Right lobe of liver (tissue), 6 donors: ENCODE measurements at regions not wholly inside any gene's neighbourhood (a gene's known extent, or its start where the extent isn't known, plus 50 kb on each side); places are given as distances from the start of the nearest gene placed in this dataset.

Experiments used
- ATAC-seq, 4 donors: fragments of 200-7000 bp; cut with Tn5 transposase; one replicate each; pipeline ENCODE4 v1.9.1; 2020; ENCODE audit warnings: mild to moderate bottlenecking in 4 of 4, moderate library complexity in 4 of 4
- DNase-seq, 3 donors: peaks; one replicate each; pipeline ENCODE4 v3.0.0-alpha.2; 2020
- H3K27ac ChIP-seq, 3 donors: fragments of 200-600 bp; one replicate each; pipeline ENCODE4 v1.8.0; 2022
- H3K27me3 ChIP-seq, 2 donors: fragments of 200-600 bp; one replicate each; pipeline ENCODE4 v1.8.0; 2022
- H3K36me3 ChIP-seq, 4 donors: fragments of 200-600 bp; sonication (generic) in 1 of 4; one replicate each; pipeline versions ENCODE4 v1.5.1 to v1.8.0; 2017 to 2022; ENCODE audit warnings: control low read depth in 1 of 4
- H3K4me1 ChIP-seq, 4 donors: fragments of 200-600 bp; sonication (generic) in 1 of 4; one replicate each; pipeline versions ENCODE4 v1.5.1 to v1.8.0; 2017 to 2022; ENCODE audit warnings: control low read depth in 1 of 4
- H3K4me3 ChIP-seq, 3 donors: fragments of 200-600 bp; one replicate each; pipeline ENCODE4 v1.8.0; 2022
- H3K9me3 ChIP-seq, 4 donors: fragments of 200-600 bp; sonication (generic) in 1 of 4; one replicate each; pipeline versions ENCODE4 v1.5.1 to v1.8.0; 2017 to 2022; ENCODE audit warnings: control low read depth in 1 of 4
- POLR2A ChIP-seq: fragments of 450-650 bp; IDR thresholded peaks from one replicate; pipeline ENCODE4 v1.6.1; 2017; ENCODE audit warnings: antibody characterized with exemption, mild to moderate bottlenecking
- WGBS: methylation state at CpG from one replicate; pipeline ENCODE4 v1.1.6; 2018; ENCODE audit warnings: low coverage, low lambda C conversion rate; ENCODE audit not compliant: insufficient coverage; ENCODE audit errors: missing lambda C conversion rate; 5-methylcytosine and 5-hydroxymethylcytosine counted together
- intact Hi-C, 2 donors: fragments of 100-400 bp; cut with DNase I; formaldehyde crosslinking; loops; one replicate each; pipeline versions ENCODE4 v1.11.2 to v1.14.1; 2022
- TF ChIP-seq, protein P1 (sequence below), 4 donors: fragments of 200-600 bp in 3 of 4; fragments of 450-650 bp in 1 of 4; IDR thresholded peaks; one replicate each; pipeline versions ENCODE4 v1.5.1 to v1.8.0; 2016 to 2022; ENCODE audit warnings: antibody characterized with exemption in 4 of 4, mild to moderate bottlenecking in 2 of 4
- donor health status: DM: no; HTN: yes; CAD: no.
- donor health status: DM: no; HTN: no; CAD: no.
- donor health status: DM: no; HTN: no; CAD: no.
- donor health status: DM: no; HTN: yes; CAD: no.
- donor health status: DM: no; HTN: yes; CAD: no.

DNA sequence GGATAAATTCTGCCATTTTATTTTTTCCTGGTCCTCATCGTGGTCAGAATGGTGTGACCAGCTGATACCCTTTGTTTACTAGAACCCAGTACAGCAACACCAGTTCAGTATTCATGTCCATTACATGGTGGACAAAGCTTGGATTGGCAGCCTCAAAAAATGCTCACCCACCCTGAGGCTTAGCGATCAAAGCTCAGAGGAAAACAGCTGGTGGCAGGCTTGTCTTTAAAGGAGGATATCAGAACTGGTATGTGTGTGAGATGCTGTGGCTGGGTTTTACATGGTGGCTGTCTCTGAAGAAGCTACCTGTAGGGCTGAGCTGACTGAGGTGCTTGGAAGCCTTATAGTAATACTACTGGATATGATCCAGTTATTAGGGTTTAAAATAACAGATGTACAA, 471.1 kb upstream of the MEX3C start:
- H3K4me1 ChIP-seq: no peaks in the 10 kb centered on the region
- intact Hi-C loops: loop anchor here in 1 of 2 donors (10.0 kb wide), 1 partner anchor 616 kb away; no protein-coding TSS in a partner anchor
- no peaks in the 10 kb centered on the region for H3K36me3 ChIP-seq
- H3K4me3 ChIP-seq: no peak overlapping the region
- no peaks in the 10 kb centered on the region for H3K27me3 ChIP-seq
- 54% methylated on average over 2 of the region's 2 CpGs for WGBS
- TF ChIP-seq POLR2A: no peak
- TF ChIP-seq, protein P1, sequence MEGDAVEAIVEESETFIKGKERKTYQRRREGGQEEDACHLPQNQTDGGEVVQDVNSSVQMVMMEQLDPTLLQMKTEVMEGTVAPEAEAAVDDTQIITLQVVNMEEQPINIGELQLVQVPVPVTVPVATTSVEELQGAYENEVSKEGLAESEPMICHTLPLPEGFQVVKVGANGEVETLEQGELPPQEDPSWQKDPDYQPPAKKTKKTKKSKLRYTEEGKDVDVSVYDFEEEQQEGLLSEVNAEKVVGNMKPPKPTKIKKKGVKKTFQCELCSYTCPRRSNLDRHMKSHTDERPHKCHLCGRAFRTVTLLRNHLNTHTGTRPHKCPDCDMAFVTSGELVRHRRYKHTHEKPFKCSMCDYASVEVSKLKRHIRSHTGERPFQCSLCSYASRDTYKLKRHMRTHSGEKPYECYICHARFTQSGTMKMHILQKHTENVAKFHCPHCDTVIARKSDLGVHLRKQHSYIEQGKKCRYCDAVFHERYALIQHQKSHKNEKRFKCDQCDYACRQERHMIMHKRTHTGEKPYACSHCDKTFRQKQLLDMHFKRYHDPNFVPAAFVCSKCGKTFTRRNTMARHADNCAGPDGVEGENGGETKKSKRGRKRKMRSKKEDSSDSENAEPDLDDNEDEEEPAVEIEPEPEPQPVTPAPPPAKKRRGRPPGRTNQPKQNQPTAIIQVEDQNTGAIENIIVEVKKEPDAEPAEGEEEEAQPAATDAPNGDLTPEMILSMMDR (IDR thresholded peaks at IDR 0.05): no peak
- no peaks in the 10 kb centered on the region for H3K9me3 ChIP-seq
- DNase-seq (no peak), ATAC-seq (no peak)
- H3K27ac ChIP-seq: no peak overlapping the region

DNA sequence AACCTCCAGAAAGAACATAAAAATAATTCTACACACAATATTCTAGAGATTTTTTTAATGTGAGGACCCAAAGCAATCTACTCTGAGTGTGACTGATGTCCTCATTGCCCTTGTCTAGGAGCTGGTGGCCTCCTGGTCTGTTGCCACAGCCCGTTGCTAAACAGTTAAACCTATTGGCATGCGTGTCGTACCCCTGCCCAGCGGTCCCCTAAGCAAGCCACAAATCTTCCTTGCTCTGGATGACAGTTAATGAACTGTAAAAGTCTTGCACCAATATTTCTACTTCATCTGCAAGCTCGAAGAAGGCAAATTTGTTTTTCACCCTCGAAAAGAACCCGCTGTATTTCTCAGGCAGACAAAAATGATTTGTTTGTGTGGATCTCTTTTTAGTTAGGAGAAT, 489.1 kb upstream of the MEX3C start:
- Histone ChIP-seq H3K27me3 (no peaks in the 10 kb centered on the region), H3K36me3 (no peaks in the 10 kb centered on the region), H3K9me3 (no peaks in the 10 kb centered on the region), H3K27ac (no peak overlapping the region), H3K4me3 (no peak overlapping the region), H3K4me1 (no peaks in the 10 kb centered on the region)
- TF ChIP-seq, protein P1 (IDR thresholded peaks at IDR 0.05): no peak
- TF ChIP-seq POLR2A: no peak
- WGBS: 64% methylated on average over 7 of the region's 7 CpGs
- intact Hi-C loops: no loop called here
- ATAC-seq (no peak), DNase-seq (no peak)

DNA sequence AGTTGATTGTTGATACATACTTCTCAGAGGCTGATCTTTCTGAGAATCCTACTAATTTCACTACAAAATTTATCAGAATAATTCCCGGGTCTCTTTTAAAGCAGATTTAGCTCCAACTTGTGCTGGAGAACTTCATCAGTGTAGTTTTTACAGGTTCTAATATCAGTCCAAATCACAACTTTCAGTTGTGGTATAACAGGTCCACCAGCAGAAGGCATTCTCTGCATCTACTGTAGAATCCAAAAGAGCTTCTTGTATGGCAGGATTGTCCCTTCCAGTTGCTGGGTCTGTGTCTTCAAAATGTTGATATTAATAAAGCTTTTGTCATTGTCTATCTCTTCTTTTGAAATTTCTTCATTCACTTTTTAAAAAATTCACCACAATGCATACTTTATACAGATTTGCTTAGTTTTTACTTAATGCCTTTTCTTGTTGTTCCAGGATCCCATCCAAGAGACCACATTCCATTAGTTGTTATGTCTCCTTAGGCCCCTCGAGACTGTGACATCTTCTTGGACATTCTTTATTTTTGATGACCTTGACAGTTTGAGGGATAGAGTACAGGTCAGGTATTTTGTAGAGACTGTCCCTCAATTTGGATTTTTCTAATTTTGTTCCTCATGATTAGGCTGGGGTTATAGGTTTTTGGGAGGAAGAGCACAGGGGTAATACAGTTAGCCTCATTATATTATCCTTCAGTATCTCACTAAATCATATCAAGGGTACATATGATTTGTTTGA, 490.5 kb upstream of the MEX3C start:
- no peak overlapping the region for H3K27ac ChIP-seq
- H3K9me3 ChIP-seq: no peaks in the 10 kb centered on the region
- TF ChIP-seq, protein P1 (IDR thresholded peaks at IDR 0.05): peak in 1 of 4 donors; percentile 29
- no peak for TF ChIP-seq POLR2A
- H3K27me3 ChIP-seq: no peaks in the 10 kb centered on the region
- no peaks in the 10 kb centered on the region for H3K36me3 ChIP-seq
- no peak overlapping the region for H3K4me3 ChIP-seq
- no peaks in the 10 kb centered on the region for H3K4me1 ChIP-seq
- WGBS: 27% methylated on average over 2 of the region's 2 CpGs
- DNase-seq (no peak), ATAC-seq (peak in 1 of 4 donors; percentile 50)
- intact Hi-C loops: no loop called here

GRCh38 chr18:51692612-51693011, 495.1 kb upstream of the MEX3C start:
- no peak overlapping the region for H3K27ac ChIP-seq
- TF ChIP-seq POLR2A: no peak
- TF ChIP-seq, protein P1 (IDR thresholded peaks at IDR 0.05): no peak
- no peaks in the 10 kb centered on the region for H3K27me3 ChIP-seq
- no peaks in the 10 kb centered on the region for H3K36me3 ChIP-seq
- no peak overlapping the region for H3K4me3 ChIP-seq
- no peaks in the 10 kb centered on the region for H3K4me1 ChIP-seq
- DNase-seq: no peak
- 73% methylated on average over 2 of the region's 2 CpGs for WGBS
- intact Hi-C loops: no loop called here
- H3K9me3 ChIP-seq: no peaks in the 10 kb centered on the region
- no peak for ATAC-seq
